M059J (cell line): ENCODE measurements at regions not wholly inside any gene's neighbourhood (a gene's known extent, or its start where the extent isn't known, plus 50 kb on each side); places are given as distances from the start of the nearest gene placed in this dataset.
"Not testable (repeated sequence)": the region's sequence is repeated elsewhere in the genome, so short reads cannot be mapped to it uniquely, and the experiment has no call there.

Experiments used
- DNase-seq: peaks from one replicate; pipeline ENCODE4 v3.0.0-alpha.2; 2012; ENCODE audit warnings: low read depth

DNA sequence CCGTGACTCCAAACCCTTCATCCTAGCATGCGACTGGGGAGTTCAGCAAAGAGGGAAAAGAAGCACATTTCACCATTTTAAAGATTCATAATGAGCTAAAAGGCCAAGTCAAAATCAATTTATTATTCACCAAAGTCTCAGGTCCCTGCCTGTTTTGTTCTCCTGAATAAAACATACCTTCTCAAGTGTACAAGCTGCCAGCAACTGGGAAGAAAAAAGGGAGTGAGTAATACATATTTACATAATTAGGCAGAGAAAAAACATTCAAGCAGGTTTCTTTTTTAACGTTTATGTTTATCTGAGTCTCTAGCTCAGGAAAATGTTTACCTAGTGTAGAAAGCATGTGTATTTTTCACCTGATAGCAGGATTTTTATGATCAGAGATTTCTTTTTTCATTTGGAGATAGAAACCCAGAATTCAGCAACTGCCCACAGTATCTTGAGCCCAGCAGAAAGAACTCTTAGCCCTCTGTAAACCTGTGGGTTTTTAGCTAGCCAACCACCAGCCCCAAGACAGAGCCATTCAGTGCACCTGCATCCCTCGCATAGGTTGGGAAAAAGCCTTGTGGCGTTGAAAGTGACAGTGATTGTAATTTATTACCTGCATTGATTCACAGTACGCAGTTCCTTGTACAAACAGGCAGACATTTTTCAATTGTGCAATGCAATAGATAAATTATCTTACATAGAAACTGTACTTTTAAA lies 117.9 kb upstream of the GRIA1 start:
- peak; percentile 2 for DNase-seq

DNA sequence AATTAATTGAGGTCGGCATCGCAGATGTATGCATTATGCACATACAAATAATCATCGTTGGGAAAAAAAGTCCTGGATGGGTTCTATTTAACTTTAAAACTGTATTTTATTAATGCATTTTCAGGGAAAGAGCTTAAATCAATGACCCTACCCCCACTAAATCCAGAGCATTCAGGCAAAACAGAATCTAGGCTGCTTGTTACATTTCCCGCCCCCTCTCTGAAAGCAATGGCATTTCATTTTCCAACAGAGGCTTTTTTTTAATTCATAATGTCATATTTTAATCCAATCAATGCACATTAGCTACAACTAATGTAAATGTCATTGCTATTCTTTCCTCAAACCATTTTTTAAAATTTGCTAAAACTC lies 117.4 kb upstream of the GRIA1 start:
- DNase-seq: no peak

DNA sequence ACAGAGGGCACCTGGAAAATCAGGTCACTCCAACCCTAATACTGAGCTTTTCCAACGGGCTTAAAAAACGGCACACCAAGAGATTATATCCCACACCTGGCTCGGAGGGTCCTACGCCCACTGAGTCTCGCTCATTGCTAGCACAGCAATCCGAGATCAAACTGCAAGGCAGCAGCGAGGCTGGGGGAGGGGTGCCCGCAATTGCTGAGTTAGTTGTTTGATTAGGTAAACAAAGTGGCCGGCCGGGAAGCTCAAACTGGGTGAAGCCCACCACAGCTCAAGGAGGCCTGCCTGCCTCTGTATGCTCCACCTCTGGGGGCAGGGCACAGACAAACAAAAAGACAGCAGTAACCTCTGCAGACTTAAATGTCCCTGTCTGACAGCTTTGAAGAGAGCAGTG lies 108.8 kb upstream of the GRIA1 start:
- not testable (repeated sequence) for DNase-seq

- no peak for DNase-seq
Observed at GRCh38 chr5:153390569-153390968, 99.9 kb upstream of the GRIA1 start.

- no peak for DNase-seq
Observed at GRCh38 chr5:153399595-153399994, 90.9 kb upstream of the GRIA1 start.

- DNase-seq: peak; percentile 11
Observed at GRCh38 chr5:153400931-153401330, 89.5 kb upstream of the GRIA1 start.

DNA sequence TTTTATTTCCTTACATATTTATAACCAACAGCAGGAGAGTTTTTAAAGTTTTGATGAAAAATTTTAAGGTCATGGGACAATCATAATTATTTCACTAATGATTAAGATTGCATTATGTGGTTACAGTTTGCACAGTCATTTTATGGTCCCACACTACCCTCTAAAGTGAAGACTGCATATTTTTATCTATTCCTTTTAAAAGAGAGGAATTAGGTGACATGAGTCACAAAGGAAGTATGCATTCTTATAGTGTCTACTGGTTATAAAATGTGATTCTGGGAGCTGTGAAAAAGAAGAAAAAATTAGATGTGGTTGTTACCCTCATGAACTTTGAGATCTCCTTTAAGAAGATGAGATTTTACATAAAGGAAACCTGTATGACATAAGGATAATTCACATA lies 87.9 kb upstream of the GRIA1 start:
- peak; percentile 66 for DNase-seq

DNA sequence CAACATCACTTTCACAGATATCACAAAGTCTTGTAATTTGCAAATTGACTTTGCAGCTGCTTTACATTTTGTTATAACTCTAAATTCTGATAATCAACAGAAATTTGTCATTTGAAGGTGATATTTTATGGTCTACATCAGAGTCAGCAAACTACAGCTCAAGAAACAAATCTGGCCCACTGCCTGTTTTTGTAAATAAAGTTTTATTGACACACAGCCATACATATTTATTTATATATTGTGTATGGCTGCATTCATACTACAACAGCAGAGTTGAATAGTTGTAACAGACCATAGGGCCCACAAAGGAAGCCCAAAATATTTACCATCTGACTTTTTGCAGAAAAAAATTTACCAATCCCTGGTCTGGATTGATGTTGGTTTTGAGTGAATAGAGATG lies 87.0 kb upstream of the GRIA1 start:
- DNase-seq: no peak

DNA sequence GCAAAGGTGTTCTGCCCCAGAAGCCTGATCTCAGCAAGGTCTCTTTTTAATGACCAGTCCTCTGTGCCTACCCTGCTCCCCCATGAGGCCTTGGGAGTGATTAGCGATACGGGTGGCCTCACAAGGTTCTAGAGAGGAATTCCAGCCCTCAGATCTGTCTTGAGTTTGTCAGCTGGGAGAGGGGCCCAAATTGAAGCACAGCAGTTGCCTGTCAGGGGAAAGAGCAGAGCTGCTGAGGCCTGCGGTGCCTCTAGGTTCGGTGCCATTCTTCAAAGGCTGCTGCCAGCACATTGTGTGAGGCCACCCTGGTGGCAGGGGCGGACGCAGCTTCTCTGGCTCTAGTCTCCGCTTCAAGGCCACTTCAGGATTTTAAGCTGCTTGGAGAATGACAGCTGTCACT lies 85.7 kb upstream of the GRIA1 start:
- DNase-seq: no peak

DNA sequence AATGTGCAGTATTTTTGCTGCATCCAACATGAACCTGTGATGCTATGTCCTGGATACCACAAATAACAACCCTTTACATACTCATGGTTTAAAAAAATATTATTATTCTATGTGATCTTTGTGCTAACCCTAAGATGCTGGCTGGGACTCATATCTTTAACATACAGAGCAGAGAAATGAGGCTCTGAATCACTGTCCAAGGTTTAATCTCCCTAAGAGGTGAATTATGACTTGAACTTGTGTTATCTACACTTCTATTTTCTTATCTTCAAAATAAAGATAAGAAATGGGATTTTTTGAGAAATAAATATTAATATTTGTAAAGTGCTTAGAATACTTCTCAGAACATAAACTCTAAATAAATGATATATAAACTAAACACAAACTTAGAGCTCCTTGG lies 68.8 kb upstream of the GRIA1 start:
- no peak for DNase-seq

DNA sequence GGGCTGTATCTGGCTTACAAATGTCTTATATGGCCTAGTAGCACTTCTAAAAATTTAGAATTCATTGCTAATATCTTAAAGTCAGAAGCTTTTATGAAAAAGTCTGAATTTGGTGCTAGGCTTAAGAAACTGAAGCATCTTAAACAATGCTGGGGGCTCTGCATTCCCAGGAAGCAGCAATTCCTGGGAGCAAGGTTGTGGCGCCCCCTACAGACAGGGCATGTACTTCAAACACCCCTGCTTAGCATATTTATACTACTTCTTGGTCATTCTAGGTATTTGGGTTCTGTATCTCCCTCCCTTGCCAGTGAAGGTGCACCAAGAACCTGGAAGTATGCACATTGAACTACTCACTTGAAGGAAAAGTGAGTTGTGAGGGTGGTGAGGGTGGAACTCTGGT lies 64.6 kb upstream of the GRIA1 start:
- DNase-seq: no peak

DNA sequence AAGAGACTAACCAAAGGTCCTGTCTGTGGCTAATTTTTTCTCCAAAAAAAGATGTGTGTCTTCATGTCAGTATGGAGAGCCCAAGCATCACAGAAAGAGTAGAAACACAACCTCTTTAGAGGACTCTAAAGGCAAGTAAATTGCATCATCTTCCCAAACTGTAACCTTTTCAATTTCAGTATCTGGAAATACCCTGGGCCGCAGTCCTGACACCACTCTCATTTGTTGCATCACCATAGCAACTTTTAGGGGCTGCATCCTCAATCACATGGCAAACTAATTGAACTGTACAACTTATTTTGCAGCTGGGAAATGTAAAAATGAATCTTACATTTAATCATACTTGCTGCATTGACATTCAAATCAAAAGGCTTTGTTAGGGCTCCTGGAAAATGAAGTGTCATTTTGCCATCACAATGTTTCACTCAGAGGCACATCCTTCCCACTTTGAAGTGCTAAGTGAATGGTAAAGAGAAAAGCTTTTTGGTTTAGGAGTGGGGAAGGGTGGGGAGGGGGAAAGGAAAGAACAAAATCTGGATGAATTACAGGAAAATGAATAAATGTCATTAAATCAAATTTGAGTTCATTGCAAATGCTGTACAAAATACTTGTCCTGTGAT lies 60.6 kb upstream of the GRIA1 start:
- DNase-seq: no peak

GRCh38 chr5:153432583-153432982 lies 57.9 kb upstream of the GRIA1 start:
- no peak for DNase-seq

GRCh38 chr5:153437251-153437650 lies 53.2 kb upstream of the GRIA1 start:
- DNase-seq: no peak

DNA sequence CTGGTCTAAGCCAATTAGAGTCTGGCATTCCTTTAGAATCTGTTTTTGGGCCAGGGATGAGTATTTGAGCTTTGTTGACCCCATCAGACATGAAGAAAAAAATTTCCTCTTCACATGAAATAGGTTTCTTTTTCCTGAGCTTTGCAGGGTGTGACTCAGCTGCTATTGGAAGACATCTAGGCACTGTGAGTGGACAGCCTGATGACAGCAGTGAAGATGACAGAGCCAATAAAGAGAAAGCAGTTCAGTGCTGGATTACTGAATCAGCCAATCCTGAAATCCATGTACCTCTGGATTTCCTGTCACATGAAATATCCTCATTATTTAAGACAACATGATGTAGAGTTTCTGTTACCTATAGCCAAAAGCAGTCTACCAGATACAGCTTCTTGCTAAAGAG lies 51.3 kb upstream of the GRIA1 start:
- DNase-seq: peak; percentile 29
